Retinal pigment epithelial cell (primary cell): ENCODE measurements at regions not wholly inside any gene's neighbourhood (a gene's known extent, or its start where the extent isn't known, plus 50 kb on each side); places are given as distances from the start of the nearest gene placed in this dataset.
"Not testable (repeated sequence)": the region's sequence is repeated elsewhere in the genome, so short reads cannot be mapped to it uniquely, and the experiment has no call there.

Source experiments
- DNase-seq: peaks from one replicate; pipeline ENCODE4 v3.0.0-alpha.2; 2010; ENCODE audit warnings: low read depth
- H3K4me3 ChIP-seq: 2 replicates; pipeline ENCODE4 v1.5.1; 2011; ENCODE audit warnings: mild to moderate bottlenecking, low read length, control low read depth, moderate library complexity
- CTCF ChIP-seq: conservative IDR thresholded peaks from 2 replicates; pipeline ENCODE4 v1.5.1; 2011; ENCODE audit warnings: low read depth, low read length, control low read depth, inconsistent platforms

GRCh38 chr13:64127192-64127591 lies 2711.5 kb upstream of the PCDH20 start:
- no peak for DNase-seq
- TF ChIP-seq CTCF: no peak
- H3K4me3 ChIP-seq: no peak overlapping the region

- DNase-seq, H3K4me3 ChIP-seq: not testable (repeated sequence)
Observed at GRCh38 chr13:64121023-64121709, 2705.5 kb upstream of the PCDH20 start.

GRCh38 chr13:64099994-64100393 lies 2684.3 kb upstream of the PCDH20 start:
- no peak for DNase-seq
- TF ChIP-seq CTCF: no peak
- H3K4me3 ChIP-seq: no peak overlapping the region

- no peak for DNase-seq
- TF ChIP-seq CTCF: no peak
- no peak overlapping the region for H3K4me3 ChIP-seq
Observed at GRCh38 chr13:64090311-64090710, 2674.7 kb upstream of the PCDH20 start.

GRCh38 chr13:64088491-64088890 lies 2672.8 kb upstream of the PCDH20 start:
- H3K4me3 ChIP-seq: no peak overlapping the region
- no peak for DNase-seq
- TF ChIP-seq CTCF: no peak

GRCh38 chr13:64087624-64088023 lies 2672.0 kb upstream of the PCDH20 start:
- no peak for DNase-seq
- no peak for TF ChIP-seq CTCF
- no peak overlapping the region for H3K4me3 ChIP-seq

- no peak for DNase-seq
- H3K4me3 ChIP-seq: no peak overlapping the region
- TF ChIP-seq CTCF: no peak
Observed at GRCh38 chr13:64083811-64084210, 2668.2 kb upstream of the PCDH20 start.
